DMS153 (cell line): ENCODE measurements at regions not wholly inside any gene's neighbourhood (a gene's known extent, or its start where the extent isn't known, plus 50 kb on each side); places are given as distances from the start of the nearest gene placed in this dataset.
"Not testable (repeated sequence)": the region's sequence is repeated elsewhere in the genome, so short reads cannot be mapped to it uniquely, and the experiment has no call there.

Experiments
- DNase-seq: peaks from one replicate; lab custom pipeline; 2025; lab: John Stamatoyannopoulos, UW

DNA sequence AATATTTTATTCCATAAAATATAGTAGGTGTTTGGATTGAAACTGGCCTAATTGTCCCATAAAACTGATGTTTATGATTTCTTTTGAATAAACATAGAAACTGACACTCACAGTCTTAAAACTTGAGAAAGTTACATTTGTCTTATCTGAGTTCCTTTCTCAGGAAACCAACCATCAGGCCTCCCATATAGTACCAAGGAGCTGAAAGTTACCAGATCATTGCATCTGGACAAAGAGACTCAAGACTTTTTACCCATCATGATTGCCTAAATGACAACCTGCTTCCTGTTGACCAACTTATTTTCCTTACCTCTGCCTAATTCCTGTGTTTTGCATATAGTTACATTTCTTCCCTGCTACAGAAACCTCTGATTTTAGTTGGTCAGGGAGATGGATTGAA lies 137.0 kb upstream of the XPO1 start:
- DNase-seq = no peak

GRCh38 chr2:61671561-61672315 lies 133.6 kb upstream of the XPO1 start:
- no peak for DNase-seq

DNA sequence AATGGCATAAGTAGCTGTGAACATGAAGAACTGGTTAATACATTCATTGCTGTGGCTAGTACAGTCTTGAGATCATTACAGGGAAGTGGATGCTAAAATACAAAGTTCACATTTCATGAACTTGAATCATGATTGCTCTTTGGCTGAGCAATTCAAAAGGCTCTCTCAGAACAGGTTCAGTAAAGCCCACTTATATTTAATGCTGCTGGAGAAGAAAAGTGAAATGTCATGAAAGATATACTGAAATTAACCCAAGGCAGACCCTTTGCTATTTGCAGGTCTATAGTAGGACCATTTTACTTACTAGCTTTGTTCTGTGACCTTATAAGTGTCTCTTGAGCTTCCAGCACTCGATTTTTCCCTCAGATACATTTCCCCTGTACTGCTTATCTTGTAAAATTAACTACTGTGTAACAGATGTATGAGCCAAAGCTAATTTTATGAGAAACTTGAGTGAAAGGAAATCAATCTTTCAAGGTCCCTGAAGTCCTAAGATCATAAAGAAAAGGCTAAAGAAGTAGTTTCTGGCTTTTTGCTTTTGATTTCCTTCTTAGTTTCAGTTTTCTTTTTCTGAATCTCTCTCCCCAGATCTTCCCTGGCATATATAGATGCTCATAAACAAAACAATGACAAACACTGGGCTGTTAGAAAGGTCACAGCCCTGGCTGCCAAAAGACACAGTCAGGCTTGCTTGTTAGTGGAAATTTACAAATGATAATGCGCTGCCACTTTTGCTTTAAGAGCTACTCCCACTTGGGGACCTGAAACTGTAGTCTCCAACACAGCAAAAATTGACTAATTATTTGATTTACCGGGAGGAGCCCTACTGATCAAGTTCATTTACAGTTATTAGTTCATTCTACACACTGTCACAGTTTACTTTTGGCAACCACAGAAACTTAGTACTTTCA lies 132.7 kb upstream of the XPO1 start:
- no peak for DNase-seq

- no peak for DNase-seq
Measured at GRCh38 chr2:61664190-61664589, 126.0 kb upstream of the XPO1 start.

GRCh38 chr2:61662990-61663389 lies 124.8 kb upstream of the XPO1 start:
- DNase-seq = no peak

GRCh38 chr2:61660511-61661388 lies 122.6 kb upstream of the XPO1 start:
- no peak for DNase-seq

DNA sequence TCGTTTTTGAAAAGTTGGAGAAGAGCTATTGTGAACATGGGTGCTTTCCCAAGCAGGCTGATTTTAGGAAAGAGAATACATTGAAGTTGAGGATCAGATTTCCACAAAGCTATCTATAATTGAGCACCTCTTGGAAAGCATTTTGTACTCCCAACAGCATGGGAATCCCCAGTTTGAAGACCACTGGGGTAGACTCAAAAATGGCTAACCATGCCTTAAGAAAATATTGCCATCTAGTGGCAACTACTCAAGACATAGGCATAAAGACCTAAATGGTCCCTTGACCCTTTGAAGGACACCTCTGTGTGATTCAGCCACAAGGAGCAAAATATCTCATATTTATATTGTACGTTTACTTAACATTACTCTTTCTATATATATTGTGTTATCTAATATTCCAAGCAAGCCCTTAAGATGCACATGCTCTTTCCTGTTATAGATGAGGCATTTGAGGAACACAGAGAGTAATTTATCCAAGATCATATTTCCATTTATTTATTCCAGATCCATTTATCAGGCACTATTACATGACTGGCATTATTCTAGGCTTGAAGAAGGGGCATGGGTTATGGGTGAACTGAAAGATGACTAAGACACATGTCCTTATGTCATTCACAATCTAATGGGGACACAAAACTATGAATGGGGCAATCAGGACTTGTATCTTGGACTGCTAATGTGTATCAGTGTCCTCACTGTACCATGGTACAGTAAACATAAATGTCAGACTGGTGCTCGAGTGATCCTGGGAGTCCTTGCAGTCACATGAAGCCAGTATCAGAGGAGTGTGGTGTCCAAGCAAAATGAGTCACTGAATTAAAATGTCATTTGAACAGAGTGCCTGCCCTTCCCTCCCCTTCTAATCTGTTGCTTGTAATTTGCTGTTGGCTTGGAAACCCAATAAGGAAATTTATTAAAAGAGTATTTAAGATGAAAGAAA lies 121.0 kb upstream of the XPO1 start:
- DNase-seq = no peak

DNA sequence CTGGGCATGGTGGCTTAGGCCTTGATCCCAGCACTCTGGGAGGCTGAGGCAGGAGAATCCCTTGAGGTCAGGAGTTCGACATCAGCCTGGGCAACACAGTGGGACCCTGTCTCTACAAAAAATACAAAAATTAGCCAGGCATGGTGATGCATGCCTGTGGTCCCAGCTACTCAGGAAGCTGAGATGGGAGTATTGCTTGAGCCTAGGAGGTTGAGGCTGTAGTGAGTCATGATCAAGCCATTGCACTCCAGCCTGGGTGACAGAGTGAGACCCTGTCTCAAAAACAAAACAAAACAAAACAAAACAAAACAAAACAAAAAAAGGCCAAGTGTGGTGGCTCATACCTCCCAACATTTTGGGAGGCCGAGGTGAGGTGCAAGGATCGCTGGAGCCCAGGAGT lies 111.8 kb upstream of the XPO1 start:
- not testable (repeated sequence) for DNase-seq

DNA sequence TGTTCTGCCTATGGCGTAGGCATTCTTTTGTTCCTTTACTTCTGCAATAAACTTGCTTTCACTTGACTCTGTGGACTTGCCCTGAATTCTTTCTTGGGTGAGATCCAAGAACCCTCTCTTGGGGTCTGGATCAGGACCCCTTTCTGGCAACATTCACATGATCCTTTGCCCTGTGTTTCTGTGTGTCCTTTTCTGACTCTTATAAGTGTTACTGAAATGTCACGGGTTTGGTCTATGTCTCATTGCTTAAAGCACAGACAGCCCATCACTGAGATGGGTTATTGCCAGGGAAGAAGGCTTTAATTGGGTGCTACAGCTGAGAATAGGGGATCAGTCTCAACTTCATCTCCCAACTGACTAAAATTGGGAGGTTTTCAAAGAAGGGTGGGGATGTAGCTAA lies 110.9 kb upstream of the XPO1 start:
- no peak for DNase-seq

DNA sequence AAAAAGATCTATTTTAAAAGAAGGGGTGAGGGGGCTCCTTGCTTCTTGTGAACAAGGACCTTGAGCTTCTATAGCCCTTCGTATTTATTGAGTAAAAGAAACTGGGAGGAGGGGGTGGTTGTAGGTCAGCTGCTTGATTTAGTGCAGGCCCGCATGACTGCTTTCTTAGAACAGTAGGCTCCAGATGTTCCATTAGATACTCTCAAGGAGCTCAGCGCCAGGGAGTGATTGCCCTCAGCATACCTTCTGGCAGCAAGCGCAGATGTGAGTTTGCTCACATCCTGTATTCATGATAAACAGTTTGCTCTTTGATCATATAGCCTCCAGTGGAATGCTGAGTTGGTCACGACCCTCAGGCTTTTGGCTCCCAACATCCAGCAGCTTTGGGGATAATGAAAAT lies 108.9 kb upstream of the XPO1 start:
- DNase-seq = no peak

DNA sequence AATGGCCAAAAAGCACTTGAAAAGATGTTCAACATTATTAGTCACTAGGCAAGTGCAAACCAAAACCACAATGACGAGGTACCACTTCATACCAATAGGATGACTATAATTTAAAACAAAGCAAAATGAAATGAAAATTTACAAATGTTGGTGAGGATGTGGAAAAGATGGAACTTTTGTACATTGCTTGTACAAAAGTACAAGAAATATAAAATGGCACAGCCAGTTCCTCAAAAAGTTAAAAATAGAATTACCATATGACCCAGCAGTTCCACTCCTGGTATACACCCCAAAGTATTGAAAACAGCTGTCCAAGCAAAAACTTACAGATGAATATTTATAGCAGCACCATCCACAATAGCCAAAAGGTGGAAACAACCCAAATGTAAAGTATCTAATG lies 107.8 kb upstream of the XPO1 start:
- no peak for DNase-seq

DNA sequence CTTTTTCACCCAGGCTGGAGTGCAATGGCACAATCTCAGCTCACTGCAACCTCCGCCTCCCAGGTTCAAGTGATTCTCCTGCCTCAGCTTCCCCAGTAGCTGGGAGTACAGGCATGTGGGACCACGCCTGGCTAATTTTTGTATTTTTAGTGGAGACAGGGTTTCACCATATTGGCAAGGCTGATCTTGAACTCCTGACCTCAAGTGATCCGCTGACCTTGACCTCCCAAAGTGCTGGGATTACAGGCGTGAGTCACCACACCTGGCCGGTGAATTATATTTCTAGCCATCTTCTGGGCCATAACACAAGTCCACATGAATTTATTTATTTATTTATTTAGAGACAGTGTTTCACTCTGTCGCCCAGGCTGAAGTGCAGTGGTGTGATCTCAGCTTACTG lies 105.0 kb upstream of the XPO1 start:
- not testable (repeated sequence) for DNase-seq

- no peak for DNase-seq
Measured at GRCh38 chr2:61640406-61640805, 102.2 kb upstream of the XPO1 start.

DNA sequence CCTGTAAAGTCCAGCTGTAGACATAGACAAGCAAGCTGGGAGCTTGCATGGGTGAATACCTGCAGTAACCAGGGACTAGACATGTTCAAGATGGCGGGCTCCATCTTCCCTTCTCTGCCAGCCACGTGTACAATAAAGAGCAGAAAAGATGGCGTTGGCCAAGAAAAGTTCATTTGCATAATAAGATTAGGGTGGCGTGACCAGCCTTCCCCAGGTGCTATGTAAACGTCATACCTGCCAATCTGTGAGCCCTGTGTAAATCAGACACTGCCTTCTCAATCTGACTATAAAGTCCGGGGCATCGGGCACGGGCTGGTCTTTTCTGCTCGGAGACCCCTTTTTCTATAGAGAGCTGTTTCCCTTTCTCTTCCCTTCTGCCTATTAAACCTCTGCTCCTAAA lies 101.6 kb upstream of the XPO1 start:
- DNase-seq = no peak

DNA sequence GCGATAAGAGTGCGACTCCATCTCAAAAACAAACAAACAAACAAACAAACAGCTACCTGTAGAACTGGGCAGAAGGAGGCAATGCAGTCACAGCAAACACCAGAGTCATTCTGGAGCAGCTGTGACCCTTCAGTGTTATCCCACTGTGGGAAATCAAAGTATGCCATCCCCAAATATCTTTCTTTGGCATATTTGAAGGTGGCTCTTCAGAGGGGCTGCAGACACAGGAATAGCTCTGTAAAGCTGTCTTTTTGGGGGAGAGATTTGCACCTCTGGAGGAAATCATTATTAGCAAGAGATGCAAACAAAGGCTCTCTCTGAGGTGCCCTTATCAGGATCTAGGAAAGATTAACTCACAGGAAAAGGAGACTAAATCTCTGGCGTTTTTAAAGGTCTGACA lies 98.5 kb upstream of the XPO1 start:
- no peak for DNase-seq

DNA sequence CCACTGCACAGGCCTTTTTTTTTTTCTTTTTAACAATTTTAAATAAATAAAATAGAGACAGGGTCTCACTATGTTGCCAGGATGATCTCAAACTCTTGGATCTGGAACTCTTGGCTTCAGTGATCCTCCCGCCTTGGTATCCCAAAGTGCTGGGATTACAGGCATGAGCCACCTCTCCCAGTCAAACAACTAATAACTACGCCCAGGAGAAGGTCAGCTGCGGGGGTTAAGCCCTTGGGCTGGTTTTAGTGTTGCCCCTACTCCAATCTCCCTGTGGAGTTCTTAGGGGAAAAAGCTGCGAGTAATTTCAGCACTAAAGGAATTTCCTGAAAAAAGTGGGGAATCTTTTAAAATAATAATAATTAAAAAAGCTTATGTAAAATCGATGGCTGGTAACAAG lies 96.4 kb upstream of the XPO1 start:
- no peak for DNase-seq

- DNase-seq = no peak
Measured at GRCh38 chr2:61633250-61633649, 95.1 kb upstream of the XPO1 start.

DNA sequence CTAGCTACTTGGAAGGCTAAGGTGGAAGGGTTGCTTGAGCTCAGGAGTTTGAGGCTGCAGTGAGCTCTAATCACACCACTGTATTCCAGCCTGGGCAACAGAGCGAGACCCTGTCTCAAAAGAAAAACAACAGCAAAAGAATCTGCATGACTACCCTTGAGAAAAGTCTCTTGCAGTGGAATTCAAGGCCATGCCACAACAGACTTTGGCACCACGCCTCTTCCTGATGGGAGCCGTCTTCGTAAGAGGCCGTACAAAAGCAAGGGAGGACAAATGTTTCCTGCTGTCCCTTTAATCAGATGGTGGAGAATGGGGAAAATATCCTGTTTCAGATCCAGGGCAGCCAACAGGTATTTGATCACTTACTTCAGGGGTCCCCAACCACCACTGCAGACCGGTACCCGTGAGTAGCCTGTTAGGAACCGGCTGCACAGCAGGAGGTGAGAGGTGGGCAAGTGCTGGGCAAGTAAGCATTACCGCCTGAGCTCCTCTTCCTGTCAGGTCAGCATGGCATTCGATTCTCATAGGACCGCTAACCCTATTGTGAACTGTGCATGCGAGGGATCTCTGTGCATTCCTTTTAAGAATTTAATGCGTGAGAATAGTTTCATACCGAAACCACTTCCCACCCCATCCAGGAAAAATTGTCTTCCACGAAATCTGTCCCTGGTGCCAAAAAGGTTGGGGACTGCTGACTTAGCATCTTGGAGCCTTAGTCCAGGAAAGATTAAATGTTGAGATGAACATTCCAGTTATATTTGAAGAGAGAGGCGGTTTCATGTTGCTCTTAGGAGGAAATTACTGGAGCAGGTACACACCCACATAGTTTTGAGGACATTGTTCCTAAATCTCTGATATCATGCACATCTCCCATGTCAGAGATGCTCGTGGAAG lies 94.4 kb upstream of the XPO1 start:
- DNase-seq = no peak

GRCh38 chr2:61631321-61631720 lies 93.2 kb upstream of the XPO1 start:
- no peak for DNase-seq

DNA sequence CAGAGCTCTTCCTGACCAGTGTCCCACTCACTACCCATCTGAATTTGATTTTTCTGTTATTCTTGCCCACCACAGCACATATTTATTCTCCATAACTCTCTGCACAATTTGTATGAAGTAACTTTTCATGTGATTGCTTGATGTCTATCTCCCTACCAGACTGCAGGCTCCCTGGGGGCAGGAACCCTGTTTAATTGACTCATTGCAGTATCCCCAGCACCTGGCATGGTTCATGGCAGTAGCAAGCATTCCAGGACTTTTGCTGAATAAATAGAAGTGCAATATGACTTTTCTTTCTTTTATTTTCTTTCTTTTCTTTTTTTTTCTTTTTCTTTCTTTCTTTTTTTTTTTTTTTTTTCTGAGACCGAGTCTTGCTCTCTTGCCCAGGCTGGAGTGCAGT lies 88.7 kb upstream of the XPO1 start:
- no peak for DNase-seq
